Right ventricle myocardium superior (tissue), 1 donor: ENCODE measurements at regions not wholly inside any gene's neighbourhood (a gene's known extent, or its start where the extent isn't known, plus 50 kb on each side); places are given as distances from the start of the nearest gene placed in this dataset.
"Not testable (repeated sequence)": the region's sequence is repeated elsewhere in the genome, so short reads cannot be mapped to it uniquely, and the experiment has no call there.

ENCODE experiments used
- ATAC-seq: fragments of 200-7000 bp; cut with Tn5 transposase; one replicate; pipeline ENCODE4 v1.9.1; 2020; ENCODE audit warnings: mild to moderate bottlenecking; ENCODE audit not compliant: poor library complexity
- DNase-seq: peaks from one replicate; pipeline ENCODE4 v3.0.0-alpha.2; 2020
- intact Hi-C: fragments of 100-400 bp; cut with DNase I; formaldehyde crosslinking; loops from one replicate; pipeline ENCODE4 v1.11.2; 2022
- donor health status: DM: no; HTN: yes; CAD: no; lungs with severe emphysema.

- intact Hi-C loops = loop anchor here (5.0 to 10.0 kb wide), 3 partner anchors 838 to 946 kb away; no protein-coding TSS in a partner anchor
- ATAC-seq (no peak), DNase-seq (no peak)
Measured at GRCh38 chr3:137108699-137109440, 151.1 kb downstream of the IL20RB start.

- ATAC-seq (no peak), DNase-seq (no peak)
- intact Hi-C loops = no loop called here
Measured at GRCh38 chr3:137110392-137110996, 152.7 kb downstream of the IL20RB start.

- DNase-seq (no peak), ATAC-seq (no peak)
- intact Hi-C loops = no loop called here
Measured at GRCh38 chr3:137111497-137111896, 153.7 kb downstream of the IL20RB start.

- ATAC-seq (no peak), DNase-seq (no peak)
- intact Hi-C loops = no loop called here
Measured at GRCh38 chr3:137116619-137117018, 158.8 kb downstream of the IL20RB start.

- no peak for ATAC-seq
- intact Hi-C loops = no loop called here
Measured at GRCh38 chr3:137121704-137122314, 164.0 kb downstream of the IL20RB start.

GRCh38 chr3:137131081-137131480, 173.3 kb downstream of the IL20RB start:
- no peak for ATAC-seq
- no peak for DNase-seq
- intact Hi-C loops = no loop called here

More at GRCh38 chr3:137121704-137122314, 164.0 kb downstream of the IL20RB start:
- no peak for DNase-seq

GRCh38 chr3:137134431-137134830, 176.6 kb downstream of the IL20RB start:
- intact Hi-C loops = no loop called here
- ATAC-seq (no peak), DNase-seq (no peak)

- intact Hi-C loops = no loop called here
- ATAC-seq = no peak
- no peak for DNase-seq
Measured at GRCh38 chr3:137148406-137148805, 190.6 kb downstream of the IL20RB start.

GRCh38 chr3:137148917-137149316, 191.1 kb downstream of the IL20RB start:
- intact Hi-C loops = no loop called here
- DNase-seq (no peak), ATAC-seq (no peak)

- DNase-seq (no peak), ATAC-seq (no peak)
- intact Hi-C loops = no loop called here
Measured at GRCh38 chr3:137150825-137151224, 193.0 kb downstream of the IL20RB start.

GRCh38 chr3:137153046-137153445, 195.3 kb downstream of the IL20RB start:
- ATAC-seq, DNase-seq, intact Hi-C loops: not testable (repeated sequence)

GRCh38 chr3:137163241-137163871, 205.6 kb downstream of the IL20RB start:
- DNase-seq = peak; percentile 42

GRCh38 chr3:137163958-137164357, 206.2 kb downstream of the IL20RB start:
- intact Hi-C loops = no loop called here
- no peak for ATAC-seq
- DNase-seq = no peak

More at GRCh38 chr3:137163241-137163871, 205.6 kb downstream of the IL20RB start:
- intact Hi-C loops = no loop called here
- peak; percentile 95 for ATAC-seq

- intact Hi-C loops = no loop called here
- ATAC-seq (no peak), DNase-seq (no peak)
Measured at GRCh38 chr3:137165117-137165806, 207.5 kb downstream of the IL20RB start.

- ATAC-seq (no peak), DNase-seq (no peak)
- intact Hi-C loops = no loop called here
Measured at GRCh38 chr3:137171834-137172603, 214.2 kb downstream of the IL20RB start.

GRCh38 chr3:137172728-137173127, 214.9 kb downstream of the IL20RB start:
- intact Hi-C loops = no loop called here
- ATAC-seq = no peak

GRCh38 chr3:137174514-137174913, 216.7 kb downstream of the IL20RB start:
- intact Hi-C loops = no loop called here
- ATAC-seq (no peak), DNase-seq (no peak)

More at GRCh38 chr3:137172728-137173127, 214.9 kb downstream of the IL20RB start:
- no peak for DNase-seq

- intact Hi-C loops = no loop called here
- ATAC-seq (no peak), DNase-seq (no peak)
Measured at GRCh38 chr3:137180220-137180619, 222.4 kb downstream of the IL20RB start.
